Stimulated activated effector memory CD8-positive, alpha-beta T cell treated with anti-CD3 and anti-CD28 coated beads, Interleukin-12 subunit alpha, Interleukin-12 subunit beta, amount 100 ng/mL, for 72 hours (primary cell): ENCODE measurements at regions not wholly inside any gene's neighbourhood (a gene's known extent, or its start where the extent isn't known, plus 50 kb on each side); places are given as distances from the start of the nearest gene placed in this dataset.

Source experiments
- ATAC-seq: fragments of 150-1000 bp; cut with Tn5 transposase; 2 replicates; pipeline ENCODE4 v1.10.0; 2021
- DNase-seq, 2 donors: peaks; one replicate each; pipeline ENCODE4 v3.0.0; 2021 to 2022; ENCODE audit warnings: low spot score in 2 of 2
- H3K27ac Mint-ChIP-seq: one replicate; pipeline ENCODE4 v1.8.0; 2022; ENCODE audit warnings: mild to moderate bottlenecking, mixed read lengths
- H3K36me3 Mint-ChIP-seq: one replicate; pipeline ENCODE4 v1.8.0; 2022; ENCODE audit warnings: mild to moderate bottlenecking, mixed read lengths
- H3K4me1 Mint-ChIP-seq: one replicate; pipeline ENCODE4 v1.8.0; 2022; ENCODE audit warnings: mixed read lengths
- H3K4me3 Mint-ChIP-seq: one replicate; pipeline ENCODE4 v1.8.0; 2022; ENCODE audit warnings: mild to moderate bottlenecking, mixed read lengths
- H3K9me3 Mint-ChIP-seq: one replicate; pipeline ENCODE4 v1.8.0; 2022; ENCODE audit warnings: mixed read lengths

- no peak overlapping the region for H3K27ac Mint-ChIP-seq
- no peak for ATAC-seq
- no peak for DNase-seq
- peaks cover 24% of the 10 kb centered on the region for H3K9me3 Mint-ChIP-seq
- no peaks in the 10 kb centered on the region for H3K4me1 Mint-ChIP-seq
- no peak overlapping the region for H3K4me3 Mint-ChIP-seq
- no peaks in the 10 kb centered on the region for H3K36me3 Mint-ChIP-seq
Measured at GRCh38 chr5:105767267-105767666, 1903.5 kb downstream of the EFNA5 start.

- no peaks in the 10 kb centered on the region for H3K4me1 Mint-ChIP-seq
- no peak for ATAC-seq
Measured at GRCh38 chr5:105762728-105763127, 1908.0 kb downstream of the EFNA5 start.

GRCh38 chr5:105754056-105754455 lies 1916.7 kb downstream of the EFNA5 start:
- Mint-ChIP-seq H3K27ac (no peak overlapping the region), H3K4me3 (no peak overlapping the region)

More at GRCh38 chr5:105762728-105763127, 1908.0 kb downstream of the EFNA5 start:
- no peak overlapping the region for H3K27ac Mint-ChIP-seq
- H3K9me3 Mint-ChIP-seq: peaks cover 35% of the 10 kb centered on the region
- no peaks in the 10 kb centered on the region for H3K36me3 Mint-ChIP-seq
- H3K4me3 Mint-ChIP-seq: no peak overlapping the region
- DNase-seq: no peak

GRCh38 chr5:105752801-105753200 lies 1917.9 kb downstream of the EFNA5 start:
- Mint-ChIP-seq H3K27ac (no peak overlapping the region), H3K9me3 (peaks cover 8% of the 10 kb centered on the region), H3K36me3 (no peaks in the 10 kb centered on the region), H3K4me1 (no peaks in the 10 kb centered on the region), H3K4me3 (no peak overlapping the region)
- DNase-seq (no peak), ATAC-seq (no peak)

More at GRCh38 chr5:105754056-105754455, 1916.7 kb downstream of the EFNA5 start:
- DNase-seq: no peak
- ATAC-seq: no peak
- Mint-ChIP-seq H3K9me3 (peaks cover 11% of the 10 kb centered on the region), H3K36me3 (no peaks in the 10 kb centered on the region), H3K4me1 (no peaks in the 10 kb centered on the region)

GRCh38 chr5:105751908-105752307 lies 1918.8 kb downstream of the EFNA5 start:
- Mint-ChIP-seq H3K4me3 (no peak overlapping the region), H3K4me1 (no peaks in the 10 kb centered on the region), H3K27ac (no peak overlapping the region), H3K9me3 (peaks cover 12% of the 10 kb centered on the region), H3K36me3 (no peaks in the 10 kb centered on the region)
- ATAC-seq (no peak), DNase-seq (no peak)

- H3K4me3 Mint-ChIP-seq: no peak overlapping the region
- no peak overlapping the region for H3K27ac Mint-ChIP-seq
- no peaks in the 10 kb centered on the region for H3K4me1 Mint-ChIP-seq
- DNase-seq: no peak
- H3K9me3 Mint-ChIP-seq: peaks cover 14% of the 10 kb centered on the region
- ATAC-seq: no peak
- no peaks in the 10 kb centered on the region for H3K36me3 Mint-ChIP-seq
Measured at GRCh38 chr5:105745111-105745510, 1925.6 kb downstream of the EFNA5 start.

- DNase-seq (no peak), ATAC-seq (no peak)
- H3K4me1 Mint-ChIP-seq: no peaks in the 10 kb centered on the region
- no peak overlapping the region for H3K27ac Mint-ChIP-seq
- H3K4me3 Mint-ChIP-seq: no peak overlapping the region
- no peaks in the 10 kb centered on the region for H3K36me3 Mint-ChIP-seq
- peaks cover 14% of the 10 kb centered on the region for H3K9me3 Mint-ChIP-seq
Measured at GRCh38 chr5:105740242-105740641, 1930.5 kb downstream of the EFNA5 start.

- H3K27ac Mint-ChIP-seq: no peak overlapping the region
- ATAC-seq: no peak
- H3K4me1 Mint-ChIP-seq: no peaks in the 10 kb centered on the region
- H3K36me3 Mint-ChIP-seq: no peaks in the 10 kb centered on the region
- peaks cover 11% of the 10 kb centered on the region for H3K9me3 Mint-ChIP-seq
- no peak overlapping the region for H3K4me3 Mint-ChIP-seq
- no peak for DNase-seq
Measured at GRCh38 chr5:105739732-105740131, 1931.0 kb downstream of the EFNA5 start.

GRCh38 chr5:105735704-105736103 lies 1935.0 kb downstream of the EFNA5 start:
- DNase-seq (no peak), ATAC-seq (no peak)
- no peaks in the 10 kb centered on the region for H3K36me3 Mint-ChIP-seq
- H3K4me1 Mint-ChIP-seq: no peaks in the 10 kb centered on the region
- H3K27ac Mint-ChIP-seq: no peak overlapping the region
- H3K9me3 Mint-ChIP-seq: peaks cover 11% of the 10 kb centered on the region
- no peak overlapping the region for H3K4me3 Mint-ChIP-seq

GRCh38 chr5:105730982-105731381 lies 1939.8 kb downstream of the EFNA5 start:
- Mint-ChIP-seq H3K36me3 (no peaks in the 10 kb centered on the region), H3K27ac (no peak overlapping the region), H3K4me3 (no peak overlapping the region), H3K4me1 (no peaks in the 10 kb centered on the region), H3K9me3 (peaks cover 8% of the 10 kb centered on the region)
- ATAC-seq (no peak), DNase-seq (no peak)

- DNase-seq: no peak
- Mint-ChIP-seq H3K9me3 (peaks cover 13% of the 10 kb centered on the region), H3K27ac (no peak overlapping the region), H3K36me3 (no peaks in the 10 kb centered on the region), H3K4me1 (no peaks in the 10 kb centered on the region), H3K4me3 (no peak overlapping the region)
- ATAC-seq: peak; percentile 26
Measured at GRCh38 chr5:105726093-105726492, 1944.6 kb downstream of the EFNA5 start.

- DNase-seq (no peak), ATAC-seq (no peak)
- no peak overlapping the region for H3K4me3 Mint-ChIP-seq
- H3K27ac Mint-ChIP-seq: no peak overlapping the region
- peaks cover 18% of the 10 kb centered on the region for H3K9me3 Mint-ChIP-seq
- H3K36me3 Mint-ChIP-seq: no peaks in the 10 kb centered on the region
- H3K4me1 Mint-ChIP-seq: no peaks in the 10 kb centered on the region
Measured at GRCh38 chr5:105708442-105708841, 1962.3 kb downstream of the EFNA5 start.

- H3K4me3 Mint-ChIP-seq: no peak overlapping the region
- no peaks in the 10 kb centered on the region for H3K4me1 Mint-ChIP-seq
- DNase-seq (no peak), ATAC-seq (no peak)
- no peaks in the 10 kb centered on the region for H3K36me3 Mint-ChIP-seq
- peaks cover 15% of the 10 kb centered on the region for H3K9me3 Mint-ChIP-seq
- H3K27ac Mint-ChIP-seq: no peak overlapping the region
Measured at GRCh38 chr5:105702323-105702722, 1968.4 kb downstream of the EFNA5 start.

GRCh38 chr5:105696440-105696839 lies 1974.3 kb downstream of the EFNA5 start:
- H3K27ac Mint-ChIP-seq: no peak overlapping the region
- no peak overlapping the region for H3K4me3 Mint-ChIP-seq
- H3K36me3 Mint-ChIP-seq: no peaks in the 10 kb centered on the region
- no peak for DNase-seq
- no peaks in the 10 kb centered on the region for H3K4me1 Mint-ChIP-seq
- peaks cover 5% of the 10 kb centered on the region for H3K9me3 Mint-ChIP-seq
- no peak for ATAC-seq

GRCh38 chr5:105695941-105696340 lies 1974.8 kb downstream of the EFNA5 start:
- H3K4me1 Mint-ChIP-seq: no peaks in the 10 kb centered on the region
- peaks cover 5% of the 10 kb centered on the region for H3K9me3 Mint-ChIP-seq

GRCh38 chr5:105689596-105689995 lies 1981.1 kb downstream of the EFNA5 start:
- no peak for DNase-seq
- Mint-ChIP-seq H3K9me3 (peaks cover 2% of the 10 kb centered on the region), H3K36me3 (no peaks in the 10 kb centered on the region), H3K27ac (no peak overlapping the region), H3K4me1 (no peaks in the 10 kb centered on the region), H3K4me3 (no peak overlapping the region)
- no peak for ATAC-seq

More at GRCh38 chr5:105695941-105696340, 1974.8 kb downstream of the EFNA5 start:
- H3K36me3 Mint-ChIP-seq: no peaks in the 10 kb centered on the region
- ATAC-seq: no peak
- no peak overlapping the region for H3K27ac Mint-ChIP-seq
- H3K4me3 Mint-ChIP-seq: no peak overlapping the region
- DNase-seq: no peak

GRCh38 chr5:105688227-105688792 lies 1982.4 kb downstream of the EFNA5 start:
- H3K9me3 Mint-ChIP-seq: peaks cover 2% of the 10 kb centered on the region
- no peak overlapping the region for H3K4me3 Mint-ChIP-seq
- no peak overlapping the region for H3K27ac Mint-ChIP-seq
- DNase-seq (no peak), ATAC-seq (no peak)
- no peaks in the 10 kb centered on the region for H3K36me3 Mint-ChIP-seq
- H3K4me1 Mint-ChIP-seq: no peaks in the 10 kb centered on the region
